ENCODE measurements at regions not wholly inside any gene's neighbourhood (a gene's known extent, or its start where the extent isn't known, plus 50 kb on each side); places are given as distances from the start of the nearest gene placed in this dataset.

GRCh38 chr6:92329208-92329847 is 1090.0 kb downstream of the EPHA7 start:
- no peak for TF ChIP-seq GATA2 (IDR thresholded peaks at IDR 0.05; ENCODE audit: low read depth, low read length)
- TF ChIP-seq GATA3 (IDR thresholded peaks at IDR 0.05; ENCODE audit: low read depth, low read length) = no peak
